ENCODE measurements at regions not wholly inside any gene's neighbourhood (a gene's known extent, or its start where the extent isn't known, plus 50 kb on each side); places are given as distances from the start of the nearest gene placed in this dataset.

DNA sequence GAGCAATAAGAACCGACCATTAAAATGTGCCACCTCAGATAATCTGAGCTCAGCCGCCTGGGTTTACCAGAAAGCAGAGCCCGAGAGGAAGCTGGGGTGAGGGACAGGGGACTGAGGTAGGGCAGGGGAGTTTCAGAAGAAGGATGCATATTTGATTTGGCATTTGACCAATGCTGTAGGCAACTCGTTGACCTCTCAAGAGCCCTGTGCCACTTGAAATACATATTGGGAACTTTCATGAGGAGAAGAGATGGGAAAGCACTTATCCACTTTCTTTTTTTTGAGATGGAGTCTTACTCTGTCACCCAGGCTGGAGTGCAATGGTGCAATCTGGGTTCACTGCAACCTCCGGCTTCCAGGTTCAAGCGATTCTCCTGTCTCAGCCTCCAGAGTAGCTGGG lies 148.4 kb upstream of the SPRED2 start:
- no peak overlapping the region for H2AFZ ChIP-seq (ENCODE audit: low read length)
- no peak overlapping the region for H3K4me2 ChIP-seq (ENCODE audit: low read depth, low read length)
- H4K20me1 ChIP-seq (ENCODE audit: insufficient read depth, low read length) = no peaks in the 10 kb centered on the region
- H3K27me3 ChIP-seq (ENCODE audit: control insufficient read depth in 1 of 2, insufficient read depth in 2 of 2, low read length in 2 of 2) = peaks cover 0 to 4% of the 10 kb centered on the region in 2 experiments; a peak in 1 of 5 replicates
- no peaks in the 10 kb centered on the region for H3K36me3 ChIP-seq (replicated peaks in 1 of 2; ENCODE audit: control insufficient read depth in 1 of 2, insufficient read depth in 2 of 2, low read length in 2 of 2)
- no peaks in the 10 kb centered on the region for H3K9me3 ChIP-seq (ENCODE audit: low read length)
- peaks cover 19% of the 10 kb centered on the region for H3K4me1 ChIP-seq (ENCODE audit: insufficient read depth, low read length)
- BruUV-seq (replicated peaks) = no TSS peak
- FAIRE-seq (no peak), ATAC-seq (no peak), DNase-seq (ENCODE audit: low spot score) (no peak)
- no peak overlapping the region for H3K27ac ChIP-seq (ENCODE audit: extremely low read length, insufficient read depth, low read length)
- H3K4me3 ChIP-seq (replicated peaks in 1 of 3; ENCODE audit: insufficient read depth in 1 of 3, low read depth in 2 of 3, low read length in 3 of 3) = no peak overlapping the region
- intact Hi-C loops (cut with micrococcal nuclease; ENCODE audit: unreplicated experiment) = no loop called here
- H3K9ac ChIP-seq (ENCODE audit: insufficient read depth, low read depth, low read length) = no peak overlapping the region
- in situ Hi-C loops (cut with HindIII; ENCODE audit: extremely low pct_ligation_motif_present, low pct_unique_long_range_greater_than_20kb) = no loop called here
- 58% methylated on average over 6 of the region's 6 CpGs for WGBS (ENCODE audit: low lambda C conversion rate)
- no peaks in the 10 kb centered on the region for H3K79me2 ChIP-seq (ENCODE audit: insufficient read depth, low read length)
- TF ChIP-seq HNRNPL (IDR thresholded peaks at IDR 0.05; ENCODE audit: low read depth, low read length) = no peak
- no peak for TF ChIP-seq MZF1 (CRISPR knock-in tag; IDR thresholded peaks at IDR 0.05; ENCODE audit: borderline replicate concordance)
- no peak for TF ChIP-seq MEIS1 (CRISPR knock-in tag; IDR thresholded peaks at IDR 0.05; ENCODE audit: borderline replicate concordance)
- no peak for TF ChIP-seq BRD4 (CRISPR knock-in tag; IDR thresholded peaks at IDR 0.05)
- no peak for TF ChIP-seq MTF1 (CRISPR knock-in tag; IDR thresholded peaks at IDR 0.05)
- TF ChIP-seq KDM5B (CRISPR knock-in tag; IDR thresholded peaks at IDR 0.05; ENCODE audit: borderline replicate concordance) = no peak
- no peak for TF ChIP-seq SATB2 (CRISPR knock-in tag; IDR thresholded peaks at IDR 0.05)
- TF ChIP-seq, protein P1, sequence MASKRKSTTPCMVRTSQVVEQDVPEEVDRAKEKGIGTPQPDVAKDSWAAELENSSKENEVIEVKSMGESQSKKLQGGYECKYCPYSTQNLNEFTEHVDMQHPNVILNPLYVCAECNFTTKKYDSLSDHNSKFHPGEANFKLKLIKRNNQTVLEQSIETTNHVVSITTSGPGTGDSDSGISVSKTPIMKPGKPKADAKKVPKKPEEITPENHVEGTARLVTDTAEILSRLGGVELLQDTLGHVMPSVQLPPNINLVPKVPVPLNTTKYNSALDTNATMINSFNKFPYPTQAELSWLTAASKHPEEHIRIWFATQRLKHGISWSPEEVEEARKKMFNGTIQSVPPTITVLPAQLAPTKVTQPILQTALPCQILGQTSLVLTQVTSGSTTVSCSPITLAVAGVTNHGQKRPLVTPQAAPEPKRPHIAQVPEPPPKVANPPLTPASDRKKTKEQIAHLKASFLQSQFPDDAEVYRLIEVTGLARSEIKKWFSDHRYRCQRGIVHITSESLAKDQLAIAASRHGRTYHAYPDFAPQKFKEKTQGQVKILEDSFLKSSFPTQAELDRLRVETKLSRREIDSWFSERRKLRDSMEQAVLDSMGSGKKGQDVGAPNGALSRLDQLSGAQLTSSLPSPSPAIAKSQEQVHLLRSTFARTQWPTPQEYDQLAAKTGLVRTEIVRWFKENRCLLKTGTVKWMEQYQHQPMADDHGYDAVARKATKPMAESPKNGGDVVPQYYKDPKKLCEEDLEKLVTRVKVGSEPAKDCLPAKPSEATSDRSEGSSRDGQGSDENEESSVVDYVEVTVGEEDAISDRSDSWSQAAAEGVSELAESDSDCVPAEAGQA (IDR thresholded peaks at IDR 0.05; ENCODE audit: low read depth) = no peak
- TF ChIP-seq, protein P1 (CRISPR knock-in tag; IDR thresholded peaks at IDR 0.05; ENCODE audit: borderline replicate concordance) = no peak
- TF ChIP-seq SP140L (CRISPR knock-in tag; IDR thresholded peaks at IDR 0.05; ENCODE audit: borderline replicate concordance) = no peak
- TF ChIP-seq ZNF235 (CRISPR knock-in tag; IDR thresholded peaks at IDR 0.05; ENCODE audit: borderline replicate concordance) = no peak
- ChIA-PET CTCF (ENCODE audit: low intra/inter-chr PET ratio, low total read pairs) (no interaction called here), POLR2A (interaction anchor here (0.6 kb wide), 1 partner anchor 450 kb away, joined by 4 read pairs; no protein-coding TSS in a partner anchor)
